HG02885 (cell line): ENCODE measurements at regions not wholly inside any gene's neighbourhood (a gene's known extent, or its start where the extent isn't known, plus 50 kb on each side); places are given as distances from the start of the nearest gene placed in this dataset.
"Not testable (repeated sequence)": the region's sequence is repeated elsewhere in the genome, so short reads cannot be mapped to it uniquely, and the experiment has no call there.

Experiments used
- ATAC-seq: cut with Tn5 transposase; IDR thresholded peaks from one replicate; pipeline ENCODE4 v1.9.1; 2021; ENCODE audit warnings: mild to moderate bottlenecking; ENCODE audit not compliant: unreplicated experiment, poor library complexity

GRCh38 chr9:118670011-118670953, 699.0 kb downstream of the BRINP1 start:
- ATAC-seq = no peak

- no peak for ATAC-seq
These were observed 694.3 kb downstream of the BRINP1 start for GRCh38 chr9:118674942-118675341.

GRCh38 chr9:118677936-118678653, 691.1 kb downstream of the BRINP1 start:
- not testable (repeated sequence) for ATAC-seq

- no peak for ATAC-seq
These were observed 682.3 kb downstream of the BRINP1 start for GRCh38 chr9:118686959-118687358.

GRCh38 chr9:118689280-118689679, 680.0 kb downstream of the BRINP1 start:
- no peak for ATAC-seq

GRCh38 chr9:118692613-118693012, 676.6 kb downstream of the BRINP1 start:
- ATAC-seq = no peak

GRCh38 chr9:118693645-118694044, 675.6 kb downstream of the BRINP1 start:
- no peak for ATAC-seq

- not testable (repeated sequence) for ATAC-seq
These were observed 674.0 kb downstream of the BRINP1 start for GRCh38 chr9:118695249-118695648.

- no peak for ATAC-seq
These were observed 667.2 kb downstream of the BRINP1 start for GRCh38 chr9:118701985-118702384.

- no peak for ATAC-seq
These were observed 657.4 kb downstream of the BRINP1 start for GRCh38 chr9:118711843-118712242.

GRCh38 chr9:118721276-118721675, 648.0 kb downstream of the BRINP1 start:
- no peak for ATAC-seq

- no peak for ATAC-seq
These were observed 647.3 kb downstream of the BRINP1 start for GRCh38 chr9:118721923-118722322.

- ATAC-seq = no peak
These were observed 639.3 kb downstream of the BRINP1 start for GRCh38 chr9:118729981-118730380.

- ATAC-seq = no peak
These were observed 636.2 kb downstream of the BRINP1 start for GRCh38 chr9:118732998-118733397.

GRCh38 chr9:118734696-118735095, 634.5 kb downstream of the BRINP1 start:
- no peak for ATAC-seq

GRCh38 chr9:118736406-118736805, 632.8 kb downstream of the BRINP1 start:
- no peak for ATAC-seq

- ATAC-seq = no peak
These were observed 618.0 kb downstream of the BRINP1 start for GRCh38 chr9:118751077-118751847.

GRCh38 chr9:118751848-118752223, 617.4 kb downstream of the BRINP1 start:
- no peak for ATAC-seq

GRCh38 chr9:118761016-118761790, 608.0 kb downstream of the BRINP1 start:
- ATAC-seq = no peak

GRCh38 chr9:118767571-118767970, 601.7 kb downstream of the BRINP1 start:
- ATAC-seq = no peak
